Gastrocnemius medialis (tissue), 4 donors: ENCODE measurements at regions not wholly inside any gene's neighbourhood (a gene's known extent, or its start where the extent isn't known, plus 50 kb on each side); places are given as distances from the start of the nearest gene placed in this dataset.

Source experiments
- CTCF ChIP-seq, 5 experiments: fragments of 450-650 bp in 3 of 5; fragments of 200-600 bp in 2 of 5; sonication (generic) in 2 of 5; IDR thresholded peaks in 4 of 5; conservative IDR thresholded peaks in 1 of 5; 1 replicate in 4 of 5; 2 replicates in 1 of 5; pipeline ENCODE4 v1.5.1; 2016 to 2019; ENCODE audit warnings: antibody characterized with exemption in 5 of 5, mild to moderate bottlenecking in 3 of 5, moderate library complexity in 3 of 5
- POLR2A ChIP-seq, 2 donors: fragments of 450-650 bp; IDR thresholded peaks; one replicate each; pipeline ENCODE4 v1.6.1; 2017; ENCODE audit warnings: antibody characterized with exemption in 2 of 2, mild to moderate bottlenecking in 2 of 2, moderate library complexity in 2 of 2

GRCh38 chr17:77347544-77347943 lies 206.8 kb downstream of the SEC14L1 start:
- TF ChIP-seq CTCF (IDR thresholded peaks at IDR 0.05 in 4 of 5, conservative IDR thresholded peaks at IDR 0.05 in 1 of 5) (no peak), POLR2A (IDR thresholded peaks at IDR 0.05) (no peak)
